ENCODE measurements at regions not wholly inside any gene's neighbourhood (a gene's known extent, or its start where the extent isn't known, plus 50 kb on each side); places are given as distances from the start of the nearest gene placed in this dataset.

DNA sequence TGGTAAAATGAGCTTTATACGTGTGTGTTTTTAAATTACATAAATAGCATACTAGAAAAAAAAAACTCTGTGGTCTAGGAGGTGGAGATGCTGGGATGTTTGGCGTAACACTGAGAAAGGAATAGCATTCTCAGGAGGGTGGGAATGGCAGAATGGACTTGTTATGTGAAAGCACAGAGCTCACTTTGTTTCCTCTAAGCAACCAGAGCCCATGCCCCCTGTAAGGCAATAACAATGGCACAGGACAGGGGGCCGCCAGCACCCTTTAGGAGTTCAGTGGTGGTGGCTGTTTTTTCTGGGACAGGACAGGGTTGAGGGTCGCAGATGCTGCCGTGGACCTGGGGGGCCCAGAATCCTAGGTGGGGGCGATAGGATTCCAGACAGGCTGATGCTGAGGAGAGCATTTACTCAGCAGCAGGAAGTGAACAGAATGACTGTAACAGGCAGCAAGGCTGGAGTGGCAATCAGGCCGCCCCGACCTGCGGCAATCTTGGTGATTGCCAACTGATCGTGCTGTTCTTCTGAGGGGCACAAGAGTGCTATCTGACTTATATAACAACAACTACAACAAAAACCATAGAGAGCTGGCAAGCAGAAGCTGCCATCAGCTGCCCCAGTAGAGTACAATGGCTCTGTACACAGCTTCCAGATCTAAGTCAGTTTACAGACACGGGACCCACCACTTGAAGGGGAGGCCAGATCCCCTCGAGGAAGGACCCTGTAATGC, 160.4 kb downstream of the UACA start:
- Histone ChIP-seq H3K4me3 (no peak overlapping the region), H3K9me3 (no peaks in the 10 kb centered on the region), H3K4me1 (no peaks in the 10 kb centered on the region), H3K27me3 (no peaks in the 10 kb centered on the region), H3K27ac (no peak overlapping the region), H3K36me3 (no peaks in the 10 kb centered on the region)
- no peak for DNase-seq
- intact Hi-C loops (cut with DNase I): no loop called here
- ATAC-seq: no peak
- no peak for TF ChIP-seq POLR2A (IDR thresholded peaks at IDR 0.05)
- TF ChIP-seq, protein P1, sequence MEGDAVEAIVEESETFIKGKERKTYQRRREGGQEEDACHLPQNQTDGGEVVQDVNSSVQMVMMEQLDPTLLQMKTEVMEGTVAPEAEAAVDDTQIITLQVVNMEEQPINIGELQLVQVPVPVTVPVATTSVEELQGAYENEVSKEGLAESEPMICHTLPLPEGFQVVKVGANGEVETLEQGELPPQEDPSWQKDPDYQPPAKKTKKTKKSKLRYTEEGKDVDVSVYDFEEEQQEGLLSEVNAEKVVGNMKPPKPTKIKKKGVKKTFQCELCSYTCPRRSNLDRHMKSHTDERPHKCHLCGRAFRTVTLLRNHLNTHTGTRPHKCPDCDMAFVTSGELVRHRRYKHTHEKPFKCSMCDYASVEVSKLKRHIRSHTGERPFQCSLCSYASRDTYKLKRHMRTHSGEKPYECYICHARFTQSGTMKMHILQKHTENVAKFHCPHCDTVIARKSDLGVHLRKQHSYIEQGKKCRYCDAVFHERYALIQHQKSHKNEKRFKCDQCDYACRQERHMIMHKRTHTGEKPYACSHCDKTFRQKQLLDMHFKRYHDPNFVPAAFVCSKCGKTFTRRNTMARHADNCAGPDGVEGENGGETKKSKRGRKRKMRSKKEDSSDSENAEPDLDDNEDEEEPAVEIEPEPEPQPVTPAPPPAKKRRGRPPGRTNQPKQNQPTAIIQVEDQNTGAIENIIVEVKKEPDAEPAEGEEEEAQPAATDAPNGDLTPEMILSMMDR (IDR thresholded peaks at IDR 0.05): no peak
- whole genome bisulfite sequencing (ENCODE audit: insufficient coverage, low coverage, low lambda C conversion rate, missing lambda C conversion rate): 70% methylated on average over 7 of the region's 12 CpGs

DNA sequence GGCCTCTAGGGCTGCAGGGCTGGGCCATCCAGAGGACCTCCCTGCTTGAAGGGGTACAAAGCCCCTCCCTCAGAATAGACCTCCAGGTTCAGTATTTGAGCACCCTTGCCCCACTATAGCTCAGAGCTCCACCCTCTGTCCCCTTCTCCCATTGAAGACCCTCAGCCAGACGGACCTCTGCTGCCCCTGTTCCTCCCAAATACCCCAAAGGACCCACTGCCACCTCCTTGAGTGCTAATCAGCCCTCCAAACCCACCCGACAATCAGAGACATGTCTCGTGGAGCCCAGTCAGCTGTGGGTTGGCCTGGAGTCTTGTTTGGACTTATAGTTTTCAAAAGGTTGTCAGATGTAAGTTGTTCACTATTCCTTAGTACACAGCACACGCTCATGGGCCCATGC, 161.1 kb downstream of the UACA start:
- Histone ChIP-seq H3K9me3 (no peaks in the 10 kb centered on the region), H3K4me3 (no peak overlapping the region), H3K27me3 (no peaks in the 10 kb centered on the region), H3K36me3 (no peaks in the 10 kb centered on the region), H3K27ac (no peak overlapping the region), H3K4me1 (no peaks in the 10 kb centered on the region)
- TF ChIP-seq, protein P1 (IDR thresholded peaks at IDR 0.05): no peak
- TF ChIP-seq POLR2A (IDR thresholded peaks at IDR 0.05): no peak
- ATAC-seq: no peak
- WGBS (ENCODE audit: insufficient coverage, low coverage, low lambda C conversion rate, missing lambda C conversion rate): no CpG with 5 or more reads among the region's 4 CpGs
- DNase-seq: no peak
- intact Hi-C loops (cut with DNase I): no loop called here

DNA sequence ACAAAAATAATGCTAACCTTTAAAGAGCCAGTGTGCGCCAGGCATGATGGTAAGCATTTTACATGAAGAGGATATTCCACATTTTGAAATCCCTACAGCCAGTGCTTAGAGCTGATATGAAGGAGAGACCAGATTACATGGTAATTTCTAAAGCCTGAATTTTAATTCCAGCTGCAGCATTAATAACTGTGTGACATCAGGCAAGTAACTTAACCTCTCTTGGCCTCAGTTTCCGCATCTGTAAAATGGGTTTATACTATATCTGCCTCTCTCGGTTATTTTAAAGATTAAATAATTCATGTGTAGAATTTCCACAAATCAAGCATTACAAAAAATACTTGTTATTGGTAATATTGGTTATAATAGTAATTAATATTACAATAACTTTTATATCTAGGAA, 165.4 kb downstream of the UACA start:
- Histone ChIP-seq H3K27me3 (no peaks in the 10 kb centered on the region), H3K4me1 (no peaks in the 10 kb centered on the region), H3K4me3 (no peak overlapping the region), H3K27ac (no peak overlapping the region), H3K9me3 (peaks cover 0 to 6% (median 0%) of the 10 kb centered on the region in 4 donors), H3K36me3 (no peaks in the 10 kb centered on the region)
- TF ChIP-seq, protein P1 (IDR thresholded peaks at IDR 0.05): no peak
- TF ChIP-seq POLR2A (IDR thresholded peaks at IDR 0.05): no peak
- intact Hi-C loops (cut with DNase I): no loop called here
- 100% methylated on average over 3 of the region's 3 CpGs for WGBS (ENCODE audit: insufficient coverage, low coverage, low lambda C conversion rate, missing lambda C conversion rate)
- DNase-seq: no peak
- no peak for ATAC-seq

DNA sequence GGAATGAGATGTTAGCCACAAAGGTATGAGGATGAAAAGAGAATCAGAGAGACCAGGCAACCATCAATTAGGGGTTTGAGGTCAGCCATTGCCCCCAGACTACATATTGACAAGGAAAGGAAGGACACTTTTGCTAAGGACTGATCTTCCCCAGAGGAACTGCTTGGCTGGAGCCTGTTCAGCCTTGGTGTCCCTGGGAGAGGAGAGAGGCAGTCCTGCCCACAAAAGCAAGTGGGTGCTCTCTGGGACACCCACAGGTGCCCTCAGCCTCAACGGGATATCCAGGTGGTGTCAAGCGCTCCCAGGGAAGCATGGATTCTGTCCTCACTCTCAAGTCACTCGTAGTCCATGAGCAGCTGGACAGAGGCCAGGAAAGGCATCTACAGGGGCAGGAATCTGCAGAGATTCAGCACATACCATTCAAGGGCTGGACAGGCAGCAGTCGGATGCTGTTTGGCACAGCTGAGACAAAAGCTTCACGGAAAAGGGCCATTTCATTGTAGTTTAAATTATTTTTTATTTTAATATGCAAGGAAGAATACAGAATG, 166.2 kb downstream of the UACA start:
- no peak overlapping the region for H3K27ac ChIP-seq
- DNase-seq (no peak), ATAC-seq (no peak)
- intact Hi-C loops (cut with DNase I): no loop called here
- H3K27me3 ChIP-seq: no peaks in the 10 kb centered on the region
- TF ChIP-seq POLR2A (IDR thresholded peaks at IDR 0.05): no peak
- TF ChIP-seq, protein P1 (IDR thresholded peaks at IDR 0.05): no peak
- no peaks in the 10 kb centered on the region for H3K4me1 ChIP-seq
- H3K9me3 ChIP-seq: peaks cover 0 to 6% (median 0%) of the 10 kb centered on the region in 4 donors
- no peak overlapping the region for H3K4me3 ChIP-seq
- WGBS (ENCODE audit: insufficient coverage, low coverage, low lambda C conversion rate, missing lambda C conversion rate): 76% methylated on average over 3 of the region's 5 CpGs
- H3K36me3 ChIP-seq: no peaks in the 10 kb centered on the region
